ENCODE measurements at regions not wholly inside any gene's neighbourhood (a gene's known extent, or its start where the extent isn't known, plus 50 kb on each side); places are given as distances from the start of the nearest gene placed in this dataset.

- TF ChIP-seq EZH2 (IDR thresholded peaks at IDR 0.05) (no peak), POLR2AphosphoS5 (IDR thresholded peaks at IDR 0.05; ENCODE audit: borderline replicate concordance, low read depth, low read length) (no peak)
Observed at GRCh38 chr9:81455462-81456219, 233.7 kb downstream of the TLE1 start.
